HCT116 (cell line): ENCODE measurements at regions not wholly inside any gene's neighbourhood (a gene's known extent, or its start where the extent isn't known, plus 50 kb on each side); places are given as distances from the start of the nearest gene placed in this dataset.

Experiments used
- ELF1 ChIP-seq: IDR thresholded peaks from 2 replicates; pipeline ENCODE4 v1.6.1; 2012; ENCODE audit warnings: low read depth, borderline replicate concordance
- EZH2 ChIP-seq: fragments of 200-600 bp; sonication (generic); IDR thresholded peaks from 2 replicates; pipeline ENCODE4 v1.6.1; 2017; ENCODE audit warnings: antibody characterized with exemption, mixed run types
- EZH2phosphoT487 ChIP-seq: fragments of 200-600 bp; IDR thresholded peaks from 2 replicates; pipeline ENCODE4 v1.6.1; 2018; ENCODE audit warnings: antibody characterized with exemption, borderline replicate concordance
- FOSL1 ChIP-seq: IDR thresholded peaks from 2 replicates; pipeline ENCODE4 v1.6.1; 2012; ENCODE audit warnings: low read depth
- JUND ChIP-seq: IDR thresholded peaks from 2 replicates; pipeline ENCODE4 v1.6.1; 2012
- POLR2A ChIP-seq: IDR thresholded peaks from 2 replicates; pipeline ENCODE4 v1.7.0; 2011; ENCODE audit warnings: borderline replicate concordance; ENCODE audit not compliant: insufficient read depth, insufficient read length; ENCODE audit errors: extremely low read depth
- RAD21 ChIP-seq: IDR thresholded peaks from 2 replicates; pipeline ENCODE4 v1.6.1; 2012; ENCODE audit warnings: low read depth, mild to moderate bottlenecking
- SIN3A ChIP-seq: IDR thresholded peaks from 2 replicates; pipeline ENCODE4 v1.6.1; 2012; ENCODE audit warnings: low read depth
- TF ChIP-seq, protein P1 (sequence below), 3 experiments: fragments of 200-600 bp in 1 of 3; sonication (generic) in 1 of 3; IDR thresholded peaks in 2 of 3; conservative IDR thresholded peaks in 1 of 3; 2 replicates each; pipeline ENCODE4 v1.5.1; 2012 to 2017; ENCODE audit warnings: low read depth in 2 of 3, low read length in 2 of 3, antibody characterized with exemption in 1 of 3, borderline replicate concordance in 1 of 3, control low read depth in 1 of 3, mild to moderate bottlenecking in 1 of 3, mixed read lengths in 1 of 3, mixed run types in 1 of 3, moderate library complexity in 1 of 3; ENCODE audit not compliant: insufficient read depth in 1 of 3
- TF ChIP-seq, protein P2 (sequence below): IDR thresholded peaks from 2 replicates; pipeline ENCODE4 v1.6.1; 2012

DNA sequence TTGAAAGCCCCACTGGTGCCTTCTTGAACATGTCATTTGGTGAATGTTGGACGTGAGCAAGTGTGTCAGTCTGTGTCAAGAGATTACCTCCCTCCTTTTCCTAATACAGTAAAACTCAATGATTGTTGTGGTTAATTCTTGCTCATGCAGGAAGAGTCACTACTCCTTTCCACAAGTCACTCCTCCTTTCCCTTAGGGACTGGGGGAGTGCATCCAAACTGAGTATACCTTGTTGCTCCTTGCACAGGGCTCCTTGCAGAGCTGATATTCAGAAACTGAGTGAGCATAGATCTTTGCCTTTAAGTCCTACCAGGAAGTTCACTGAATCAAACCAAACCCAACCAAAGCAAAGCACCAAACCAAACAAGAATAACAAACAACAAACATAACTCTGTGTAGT is 63.9 kb downstream of the GPR50 start:
- TF ChIP-seq ELF1, result no peak
- no peak for TF ChIP-seq RAD21
- TF ChIP-seq, protein P1, sequence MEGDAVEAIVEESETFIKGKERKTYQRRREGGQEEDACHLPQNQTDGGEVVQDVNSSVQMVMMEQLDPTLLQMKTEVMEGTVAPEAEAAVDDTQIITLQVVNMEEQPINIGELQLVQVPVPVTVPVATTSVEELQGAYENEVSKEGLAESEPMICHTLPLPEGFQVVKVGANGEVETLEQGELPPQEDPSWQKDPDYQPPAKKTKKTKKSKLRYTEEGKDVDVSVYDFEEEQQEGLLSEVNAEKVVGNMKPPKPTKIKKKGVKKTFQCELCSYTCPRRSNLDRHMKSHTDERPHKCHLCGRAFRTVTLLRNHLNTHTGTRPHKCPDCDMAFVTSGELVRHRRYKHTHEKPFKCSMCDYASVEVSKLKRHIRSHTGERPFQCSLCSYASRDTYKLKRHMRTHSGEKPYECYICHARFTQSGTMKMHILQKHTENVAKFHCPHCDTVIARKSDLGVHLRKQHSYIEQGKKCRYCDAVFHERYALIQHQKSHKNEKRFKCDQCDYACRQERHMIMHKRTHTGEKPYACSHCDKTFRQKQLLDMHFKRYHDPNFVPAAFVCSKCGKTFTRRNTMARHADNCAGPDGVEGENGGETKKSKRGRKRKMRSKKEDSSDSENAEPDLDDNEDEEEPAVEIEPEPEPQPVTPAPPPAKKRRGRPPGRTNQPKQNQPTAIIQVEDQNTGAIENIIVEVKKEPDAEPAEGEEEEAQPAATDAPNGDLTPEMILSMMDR (IDR thresholded peaks at IDR 0.05 in 2 of 3, conservative IDR thresholded peaks at IDR 0.05 in 1 of 3; ENCODE audit: borderline replicate concordance in 1 of 3, insufficient read depth in 1 of 3, low read depth in 2 of 3, low read length in 2 of 3), result no peak
- TF ChIP-seq FOSL1, result no peak
- TF ChIP-seq POLR2A, result no peak
- TF ChIP-seq, protein P2, sequence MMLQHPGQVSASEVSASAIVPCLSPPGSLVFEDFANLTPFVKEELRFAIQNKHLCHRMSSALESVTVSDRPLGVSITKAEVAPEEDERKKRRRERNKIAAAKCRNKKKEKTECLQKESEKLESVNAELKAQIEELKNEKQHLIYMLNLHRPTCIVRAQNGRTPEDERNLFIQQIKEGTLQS, result no peak
- TF ChIP-seq SIN3A, result no peak
- no peak for TF ChIP-seq JUND
- TF ChIP-seq EZH2, result no peak
- no peak for TF ChIP-seq EZH2phosphoT487
